ENCODE measurements at regions not wholly inside any gene's neighbourhood (a gene's known extent, or its start where the extent isn't known, plus 50 kb on each side); places are given as distances from the start of the nearest gene placed in this dataset.
"Not testable (repeated sequence)": the region's sequence is repeated elsewhere in the genome, so short reads cannot be mapped to it uniquely, and the experiment has no call there.

DNA sequence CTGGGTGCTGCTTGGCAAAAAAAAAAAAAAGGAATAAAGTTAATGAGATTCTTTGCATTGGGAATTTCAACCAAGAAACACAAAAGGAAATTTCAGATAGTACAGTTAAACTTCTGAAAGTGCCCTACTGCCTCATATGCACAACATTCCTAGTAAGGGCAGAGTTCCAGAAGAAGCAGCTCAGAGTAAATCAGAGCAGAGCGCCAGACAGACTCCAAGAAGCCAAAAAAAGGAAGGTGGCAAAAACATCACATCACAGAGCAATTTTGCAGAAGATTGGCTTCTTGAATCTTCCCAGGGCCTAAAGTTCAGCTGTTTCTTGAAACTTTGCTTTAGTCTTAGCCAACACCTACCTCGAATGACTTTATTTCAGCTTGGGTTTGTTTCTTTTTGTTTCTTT lies 544.1 kb downstream of the XPNPEP1 start:
- DNase-seq: no peak

DNA sequence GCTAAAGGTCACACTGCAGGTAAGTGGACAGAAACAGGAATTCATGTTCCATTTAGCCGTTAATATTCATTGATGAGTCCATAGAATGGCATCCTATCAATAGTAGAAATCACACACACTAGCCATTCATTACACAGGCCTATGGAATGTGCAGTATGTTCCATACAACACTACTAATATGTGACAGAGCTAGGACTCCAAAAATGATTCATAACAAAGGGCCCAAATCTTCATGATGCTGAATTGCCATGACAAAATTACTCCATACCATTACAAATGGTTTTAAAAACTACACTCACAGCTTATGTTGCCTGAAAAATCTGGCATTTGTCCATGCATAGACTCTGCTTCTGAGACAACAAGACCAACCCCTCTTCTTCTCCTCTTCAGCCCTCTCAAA lies 549.1 kb downstream of the XPNPEP1 start:
- DNase-seq: no peak

DNA sequence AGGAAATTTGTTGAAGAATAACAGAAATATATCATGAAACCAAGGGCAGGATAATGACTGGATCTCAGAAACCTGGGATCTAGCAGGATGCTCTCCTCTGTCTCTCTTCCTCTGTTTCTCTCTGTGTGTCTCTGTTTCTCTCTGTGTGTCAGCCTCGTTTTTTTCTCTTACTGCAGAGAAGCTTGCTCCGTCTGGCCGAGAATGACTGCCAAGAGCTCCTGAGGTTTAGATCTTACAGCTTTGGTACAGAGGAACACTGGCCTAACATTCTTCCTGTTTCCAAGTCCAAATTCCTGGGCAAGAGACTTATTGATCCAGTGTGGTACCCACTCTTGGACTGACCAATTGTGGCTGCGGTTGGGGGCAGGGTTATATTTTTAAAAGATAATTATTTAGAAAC lies 564.0 kb downstream of the XPNPEP1 start:
- no peak for DNase-seq

DNA sequence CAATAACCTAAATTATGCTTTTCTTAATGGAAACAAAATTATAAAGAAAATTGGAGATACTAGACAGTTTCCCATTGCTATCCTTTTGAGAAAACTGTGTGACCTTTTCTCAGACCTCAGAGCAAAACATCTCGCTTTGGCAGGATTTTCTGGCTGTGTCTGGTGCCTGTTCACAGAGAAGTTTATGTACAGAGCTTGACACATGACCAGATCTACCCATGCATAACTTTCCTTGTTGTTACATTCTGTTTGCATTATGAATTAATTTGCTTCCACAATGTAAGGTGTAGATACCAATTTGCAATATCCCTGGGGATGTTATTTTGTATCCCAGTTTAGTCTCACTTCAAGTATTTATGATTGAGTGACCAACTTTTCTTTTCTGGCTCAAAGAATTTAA lies 565.0 kb downstream of the XPNPEP1 start:
- no peak for DNase-seq

DNA sequence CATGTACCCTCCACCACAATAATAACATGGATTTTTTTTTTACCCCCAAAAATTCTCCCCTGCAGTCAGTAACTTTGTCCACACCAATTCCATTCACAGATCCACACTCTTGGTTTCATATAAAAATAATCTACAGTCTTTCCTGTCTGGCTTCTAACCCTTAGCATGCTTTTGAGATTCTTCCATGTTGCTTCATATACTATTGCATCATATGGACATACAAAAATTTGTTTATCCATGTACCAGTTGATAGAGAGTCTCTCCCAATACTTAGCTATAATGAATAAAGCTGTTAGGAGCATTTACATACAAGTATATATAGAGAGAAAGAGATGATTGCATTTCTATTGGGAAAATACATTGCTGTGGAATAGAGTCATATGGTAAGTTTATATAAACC lies 575.0 kb downstream of the XPNPEP1 start:
- DNase-seq: no peak

DNA sequence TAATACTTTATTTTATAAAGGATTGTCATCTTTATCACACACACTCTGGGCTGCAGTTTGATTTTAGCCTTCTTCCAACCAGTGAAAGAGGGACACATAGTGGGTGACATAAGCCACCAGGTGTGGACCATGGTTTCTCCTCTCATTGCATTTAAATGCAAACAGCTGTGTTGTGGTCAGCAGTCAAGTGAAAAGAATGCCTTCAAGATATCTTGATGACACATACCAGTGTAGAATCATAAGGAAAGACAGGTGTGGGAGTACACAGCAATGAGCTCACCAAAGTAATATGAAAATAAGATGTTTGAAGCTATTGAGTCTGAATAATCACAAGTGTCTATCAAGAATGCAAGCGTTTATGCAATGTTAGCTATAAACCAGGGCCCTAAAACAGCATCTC lies 580.0 kb downstream of the XPNPEP1 start:
- no peak for DNase-seq

DNA sequence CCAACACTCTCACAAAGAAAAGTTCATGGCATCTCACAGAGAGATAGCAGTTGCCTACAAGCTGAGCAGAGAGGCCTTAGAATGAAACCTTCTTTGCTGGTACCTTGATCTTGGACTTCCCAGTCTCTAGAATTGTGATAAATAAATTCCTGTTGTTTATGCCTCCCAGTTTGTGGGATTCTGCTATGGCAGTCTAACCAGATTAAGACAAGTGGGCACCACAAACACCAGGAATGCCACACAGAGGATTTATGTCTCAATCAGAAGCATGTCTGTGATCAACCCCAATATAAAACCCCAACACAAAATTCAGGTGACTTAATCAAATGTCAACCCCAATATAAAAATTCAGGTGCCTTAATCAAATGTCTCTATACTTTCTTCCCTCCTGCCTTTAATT lies 581.3 kb downstream of the XPNPEP1 start:
- no peak for DNase-seq

DNA sequence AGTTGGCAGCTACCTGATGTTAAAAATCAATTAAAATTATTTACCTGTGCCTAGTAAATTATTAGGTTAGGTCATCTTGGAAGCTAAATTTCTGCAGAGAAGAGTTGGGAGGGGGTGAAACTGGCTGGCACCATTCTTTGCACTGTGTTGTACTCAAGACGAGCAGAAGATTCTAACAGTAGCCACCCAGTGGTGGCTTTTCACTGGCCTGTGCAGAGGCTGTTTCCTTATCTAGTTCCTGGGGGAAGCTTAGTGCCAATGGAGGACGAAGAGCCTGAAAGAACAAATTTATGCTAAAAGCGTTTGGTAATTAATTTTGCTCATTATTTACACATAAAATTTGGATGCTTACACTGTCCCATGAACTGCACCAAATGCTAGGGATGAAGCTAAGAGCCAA lies 595.3 kb downstream of the XPNPEP1 start:
- DNase-seq: no peak

DNA sequence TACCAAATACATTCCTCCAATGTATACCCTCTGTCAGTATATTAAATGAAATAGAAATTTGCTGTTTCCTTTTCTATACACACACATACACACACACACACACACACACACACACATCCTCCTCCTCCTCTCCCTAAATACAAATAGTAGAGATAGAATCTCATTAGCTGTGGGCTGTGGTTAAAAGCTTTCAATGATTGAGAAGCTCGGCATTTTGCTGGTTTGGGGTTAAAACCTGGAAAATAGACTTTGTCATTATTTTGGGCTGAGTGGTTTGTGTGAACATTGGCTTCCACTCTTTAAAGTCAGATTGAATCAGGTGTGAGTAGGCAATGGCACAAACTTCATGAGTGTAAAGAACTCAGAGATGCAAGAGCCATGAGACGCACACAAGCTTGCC lies 596.0 kb downstream of the XPNPEP1 start:
- DNase-seq: no peak

DNA sequence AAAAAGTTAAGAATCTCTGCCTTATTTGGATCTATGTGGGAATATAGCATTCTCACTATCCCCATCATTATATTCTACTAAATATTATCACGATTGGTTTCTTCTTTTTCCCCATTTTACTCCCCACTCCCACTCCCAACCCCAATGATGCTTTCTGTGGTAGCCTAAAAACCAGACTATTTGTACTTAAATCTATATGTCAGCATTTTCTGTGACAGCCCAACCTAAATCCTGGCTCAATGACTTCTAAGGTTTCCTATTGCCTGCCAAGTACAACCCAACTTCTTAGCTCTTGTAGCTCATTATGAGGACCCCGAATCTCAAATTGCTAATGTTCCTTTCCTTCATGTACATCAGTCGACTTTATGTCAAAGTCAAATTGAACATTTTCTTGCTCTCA lies 598.6 kb downstream of the XPNPEP1 start:
- DNase-seq: no peak

DNA sequence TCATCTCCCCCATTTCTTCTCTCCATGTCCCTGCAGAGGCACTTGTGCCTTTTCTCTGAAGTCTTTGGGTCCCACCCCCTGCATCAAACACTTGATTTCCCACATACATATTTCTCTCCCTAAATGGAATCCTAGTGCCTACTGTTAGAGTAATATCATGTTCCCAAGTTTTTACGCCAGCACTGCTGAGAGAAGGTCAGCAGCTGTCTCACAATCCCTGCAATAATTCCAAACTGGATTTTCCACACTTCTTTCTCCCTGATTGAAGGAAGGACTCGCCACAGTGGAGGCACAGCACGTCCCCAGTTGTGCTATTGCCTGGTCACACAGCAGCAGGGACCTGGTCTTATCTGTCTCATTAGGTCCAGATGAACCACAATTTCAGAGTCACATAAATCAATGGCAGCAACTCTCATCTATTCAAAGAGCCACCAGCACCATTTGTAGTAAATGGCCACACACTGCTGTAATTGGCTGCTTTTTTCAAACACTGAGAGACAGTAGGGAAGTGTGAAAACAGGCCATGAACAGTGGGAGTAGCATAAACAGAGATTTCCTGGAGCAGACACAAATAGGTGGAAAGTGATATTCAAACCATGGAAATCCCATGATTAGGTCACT lies 605.5 kb downstream of the XPNPEP1 start:
- no peak for DNase-seq

DNA sequence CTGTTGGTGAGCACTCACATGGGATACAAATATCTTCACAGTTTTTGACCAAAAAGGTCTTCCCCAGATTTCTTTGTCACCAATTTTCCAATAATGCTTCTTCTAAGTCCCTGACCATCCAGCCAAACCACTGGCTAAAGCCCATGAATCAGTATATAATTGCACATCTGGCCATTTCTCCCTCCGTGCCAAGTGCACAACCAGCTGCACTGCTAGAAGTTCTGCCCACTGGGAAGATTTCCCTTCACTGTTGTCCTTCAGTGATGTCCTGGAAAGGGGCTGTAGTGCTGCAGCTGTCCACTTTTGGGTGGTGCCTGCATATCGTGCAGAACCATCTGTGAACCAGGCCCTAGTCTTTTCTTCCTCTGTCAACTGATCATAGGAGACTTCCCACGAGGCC lies 609.3 kb downstream of the XPNPEP1 start:
- not testable (repeated sequence) for DNase-seq

DNA sequence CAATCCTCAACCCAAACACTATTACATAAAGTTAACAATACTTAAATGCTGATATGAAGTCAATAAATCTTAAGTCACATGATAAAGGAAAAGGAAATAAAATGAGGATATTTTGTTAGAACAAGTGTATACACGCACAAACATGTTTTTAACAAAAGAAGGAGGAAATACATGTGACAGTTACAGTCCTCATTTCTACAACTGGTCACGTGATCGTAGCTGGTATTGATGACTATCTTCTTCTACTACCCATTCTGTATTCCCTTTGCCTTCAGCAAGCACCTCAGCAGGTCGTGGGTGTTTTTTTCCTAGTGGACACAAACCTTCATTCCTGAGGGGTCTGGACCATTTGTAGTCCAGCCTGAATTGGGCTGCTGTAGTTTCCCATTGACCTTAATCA lies 610.8 kb downstream of the XPNPEP1 start:
- DNase-seq: not testable (repeated sequence)

DNA sequence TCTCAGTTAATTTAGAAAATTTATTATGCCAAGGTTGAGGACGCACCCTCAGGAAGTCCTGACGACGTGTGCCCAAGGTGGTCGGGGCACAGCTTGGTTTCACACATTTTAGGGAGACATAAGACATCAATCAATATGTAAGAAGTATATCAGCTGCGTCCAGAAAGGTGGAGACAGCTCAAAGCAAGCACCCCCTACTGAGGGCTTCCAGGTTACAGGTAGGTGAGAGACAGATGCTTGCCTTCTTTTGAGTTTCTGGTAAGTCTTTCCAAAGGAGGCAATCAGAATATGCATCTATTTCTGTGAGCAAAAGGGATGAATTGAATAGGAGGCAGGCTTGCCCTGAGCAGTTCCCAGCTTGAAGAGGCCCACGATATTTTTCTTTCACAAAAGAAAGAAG lies 614.3 kb downstream of the XPNPEP1 start:
- no peak for DNase-seq

DNA sequence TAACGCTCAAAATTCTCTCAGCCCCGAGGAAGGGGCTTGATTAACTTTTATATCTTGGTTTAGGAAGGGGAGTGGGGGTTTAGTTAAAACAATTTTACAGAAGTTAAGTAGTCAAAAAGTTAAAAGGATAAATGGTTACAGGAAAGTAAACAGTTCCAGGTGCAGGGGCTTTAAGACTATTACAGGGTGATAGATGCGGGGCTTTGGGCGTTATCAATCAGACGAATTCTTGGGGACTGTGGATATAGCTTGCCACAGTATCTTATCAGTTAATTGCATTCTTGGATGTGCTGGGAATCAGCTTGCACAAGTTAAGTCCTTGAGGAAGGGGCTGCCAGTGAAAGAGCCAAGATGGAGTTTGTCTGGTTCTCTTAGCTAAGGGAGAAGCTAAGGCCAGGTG lies 616.2 kb downstream of the XPNPEP1 start:
- not testable (repeated sequence) for DNase-seq

DNA sequence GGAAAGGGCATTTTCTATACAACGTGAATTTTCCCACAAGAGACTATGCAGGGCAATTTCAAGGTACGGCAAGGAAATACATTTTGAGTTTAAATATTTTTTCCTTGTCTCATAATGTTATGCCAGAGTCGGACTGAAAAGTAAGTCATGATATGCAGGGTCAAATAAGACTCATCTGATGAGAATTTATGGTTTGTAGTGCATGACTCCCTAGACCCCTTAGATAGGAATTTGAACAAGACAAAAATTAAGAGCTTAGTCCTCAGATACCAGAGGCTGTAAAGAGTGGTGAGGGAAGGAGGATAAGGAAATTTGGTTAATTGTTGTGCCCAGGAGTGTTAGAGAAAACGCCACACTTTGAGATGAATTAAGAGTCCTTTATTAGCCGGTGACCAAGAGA lies 616.6 kb downstream of the XPNPEP1 start:
- no peak for DNase-seq

DNA sequence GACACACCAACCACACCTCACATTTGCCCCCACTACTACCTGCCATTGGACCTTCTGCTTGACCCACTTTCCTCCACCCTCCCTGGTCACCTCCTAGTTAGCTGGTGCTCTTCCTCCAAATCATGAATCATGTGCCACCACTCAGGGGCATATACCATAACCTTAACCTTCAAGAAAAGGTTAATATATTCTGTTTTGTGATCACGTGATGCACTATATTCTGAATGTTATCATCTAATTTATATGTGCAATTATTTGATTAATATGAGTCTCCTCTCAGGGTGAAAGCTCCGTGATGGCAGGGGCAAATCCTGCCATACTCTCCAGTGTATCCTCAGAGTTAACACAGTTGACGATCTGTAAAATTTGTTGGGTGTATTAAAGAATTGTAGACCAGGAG lies 635.5 kb downstream of the XPNPEP1 start:
- no peak for DNase-seq

DNA sequence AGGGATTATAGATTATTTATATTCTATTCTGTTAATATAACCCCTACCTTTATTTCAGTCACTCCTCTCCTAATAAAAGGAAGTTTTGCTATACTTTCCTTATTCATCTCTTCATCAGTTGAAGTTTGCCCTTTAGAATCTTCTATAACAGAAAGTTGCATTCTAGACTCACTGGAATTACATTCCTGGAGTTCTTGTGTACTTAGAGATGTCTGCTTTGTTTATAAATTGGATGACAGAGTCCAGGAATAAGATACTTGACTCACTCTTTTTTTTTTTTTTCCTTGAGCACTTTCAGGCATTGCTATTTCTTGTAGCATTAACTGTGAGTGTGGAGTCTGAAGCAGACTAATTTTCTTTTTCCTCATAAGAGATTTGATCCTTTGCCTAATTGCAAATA lies 640.8 kb downstream of the XPNPEP1 start:
- no peak for DNase-seq

DNA sequence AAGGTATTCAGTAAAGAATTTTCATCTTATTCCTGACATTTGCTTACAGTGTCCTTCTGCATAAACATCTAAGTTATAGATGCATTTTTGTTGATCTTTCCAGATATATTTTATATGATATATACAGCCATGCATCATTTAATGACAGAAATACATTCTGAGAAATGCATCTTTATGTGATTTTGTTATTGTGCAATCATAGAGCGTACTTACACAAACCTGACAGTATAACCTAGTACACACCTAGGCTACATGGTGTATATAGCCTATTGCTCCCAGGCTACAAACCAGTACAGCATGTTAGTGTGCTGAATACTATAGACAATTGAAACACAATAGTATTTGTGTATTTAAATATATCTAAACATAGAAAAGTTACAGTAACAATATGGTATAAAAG lies 642.0 kb downstream of the XPNPEP1 start:
- DNase-seq: no peak

DNA sequence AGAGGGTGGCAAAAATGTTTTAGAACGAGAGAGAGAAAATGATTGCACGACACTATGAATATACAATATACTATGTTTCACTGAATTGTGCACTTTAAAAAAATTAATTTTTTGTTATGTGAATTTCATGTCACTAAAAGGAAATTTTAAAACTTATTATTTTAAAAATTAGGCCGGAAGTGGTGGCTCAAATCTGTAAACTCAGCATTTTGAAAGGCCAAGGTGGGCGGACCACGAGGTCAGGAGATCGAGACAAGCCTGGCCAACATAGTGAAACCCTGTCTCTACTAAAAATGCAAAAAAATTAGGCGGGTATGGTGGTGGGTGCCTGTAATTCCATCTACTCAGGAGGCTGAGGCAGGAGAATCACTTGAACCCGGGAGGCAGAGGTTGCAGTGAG lies 642.5 kb downstream of the XPNPEP1 start:
- no peak for DNase-seq

DNA sequence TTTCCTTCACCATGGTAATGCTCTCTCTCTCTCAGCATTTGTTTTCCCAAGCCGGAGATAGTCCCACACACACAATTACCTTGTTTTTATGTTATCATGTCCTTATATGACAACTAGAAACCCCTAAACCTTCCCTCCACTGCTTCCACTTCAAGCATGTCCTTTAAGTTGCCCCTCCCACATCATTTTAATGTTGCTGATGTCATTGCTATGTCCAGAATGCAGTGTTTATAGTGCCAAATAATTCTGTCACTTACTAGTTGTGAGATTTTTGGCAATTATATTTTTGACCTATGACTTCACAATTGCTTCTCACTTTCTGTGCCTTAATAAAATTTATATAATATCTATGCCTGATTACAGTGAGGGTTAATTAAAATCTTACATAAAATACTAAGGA lies 645.9 kb downstream of the XPNPEP1 start:
- no peak for DNase-seq

DNA sequence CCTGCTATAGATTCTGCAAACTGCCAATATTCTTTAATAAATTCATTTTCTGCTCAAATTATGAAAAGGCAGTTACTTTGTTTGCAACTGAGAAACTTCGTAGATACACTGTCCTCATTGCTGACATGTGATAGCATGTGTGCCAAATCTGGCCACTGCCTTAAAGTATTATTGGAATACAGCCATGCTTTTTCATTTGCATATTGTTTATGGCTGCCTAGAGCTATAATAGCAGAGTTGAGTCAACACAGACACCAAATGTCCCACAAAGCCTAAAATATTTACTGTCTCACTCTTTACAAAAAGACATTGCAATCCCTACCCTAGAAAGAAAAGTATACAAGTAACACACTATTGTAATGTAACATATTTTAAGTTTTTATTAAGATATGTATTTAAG lies 647.4 kb downstream of the XPNPEP1 start:
- no peak for DNase-seq

DNA sequence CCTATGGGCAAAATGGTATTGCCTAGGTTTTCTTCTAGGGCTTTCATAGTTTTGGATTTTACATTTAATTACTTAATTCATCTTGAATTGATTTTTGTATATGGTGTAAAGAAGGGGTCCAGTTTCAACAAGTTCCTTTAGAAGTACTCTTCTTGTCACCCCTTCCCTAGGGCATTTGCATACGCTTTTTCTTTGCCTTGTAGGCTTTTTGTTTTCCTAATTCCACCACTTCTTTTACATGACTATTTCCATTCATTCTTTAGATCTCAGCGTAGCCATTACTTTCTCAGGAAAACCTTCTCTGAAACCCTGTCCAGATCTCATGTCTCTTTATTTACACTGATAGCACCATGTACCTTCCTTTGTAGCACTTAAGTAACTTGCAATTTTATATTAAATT lies 648.6 kb downstream of the XPNPEP1 start:
- DNase-seq: no peak

DNA sequence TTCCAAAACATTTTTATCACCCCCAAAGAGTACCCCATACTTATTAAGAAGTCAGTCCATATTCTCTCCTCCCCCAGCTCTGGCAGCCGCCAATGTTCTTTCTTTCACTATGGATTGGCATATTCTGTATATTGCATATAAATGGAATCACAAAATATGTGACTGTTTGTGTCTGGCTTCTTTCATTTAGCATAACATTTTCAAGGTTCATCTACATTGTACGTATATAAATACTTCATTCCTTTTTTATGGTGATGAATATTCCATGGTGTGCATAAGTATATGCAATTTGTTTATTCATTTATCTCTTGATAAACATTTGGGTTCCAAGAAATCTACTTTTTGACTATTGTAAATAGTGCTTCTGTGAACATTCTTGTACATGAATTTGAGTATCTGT lies 653.1 kb downstream of the XPNPEP1 start:
- no peak for DNase-seq

DNA sequence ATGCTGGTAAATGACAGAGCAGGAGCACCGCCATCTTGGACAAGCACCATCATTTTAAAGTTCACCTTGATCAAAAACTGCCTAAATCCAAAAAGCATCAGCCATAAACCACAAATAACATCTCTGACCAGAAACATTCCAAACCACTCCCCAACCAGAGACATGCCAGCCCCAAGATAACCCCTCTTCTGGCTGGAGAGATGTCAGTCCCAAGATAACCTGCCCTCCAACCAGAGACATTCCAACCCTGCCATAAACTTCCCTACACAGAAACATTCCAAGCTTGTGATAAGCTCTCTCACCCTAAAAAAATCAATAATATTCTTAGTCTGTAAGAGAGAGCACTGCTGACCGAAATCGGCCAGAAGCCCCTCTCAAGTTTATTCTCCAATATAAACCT lies 659.3 kb downstream of the XPNPEP1 start:
- DNase-seq: no peak

DNA sequence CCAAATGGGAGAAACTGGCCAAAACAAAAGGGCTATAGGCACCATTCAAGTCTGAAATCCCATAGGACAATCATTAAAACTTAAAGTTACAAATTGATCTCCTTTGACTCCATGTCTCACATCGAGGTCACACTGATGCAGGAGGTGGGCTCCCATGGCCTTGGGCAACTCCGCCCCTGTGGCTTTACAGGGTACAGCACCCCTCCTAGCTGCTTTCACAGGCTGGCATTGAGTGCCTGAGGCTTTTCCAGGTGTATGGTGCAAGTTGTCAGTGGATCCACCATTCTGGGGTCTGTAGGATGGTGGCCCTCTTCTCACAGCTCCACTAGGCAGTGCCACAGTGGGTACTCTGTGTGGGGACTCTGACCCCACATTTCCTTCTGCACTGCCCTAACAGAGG lies 662.1 kb downstream of the XPNPEP1 start:
- no peak for DNase-seq

Measured in NCI-H446 treated with DMSO at 0.1 percent for 48 hours (cell line).